ENCODE measurements at regions not wholly inside any gene's neighbourhood (a gene's known extent, or its start where the extent isn't known, plus 50 kb on each side); places are given as distances from the start of the nearest gene placed in this dataset.
"Not testable (repeated sequence)": the region's sequence is repeated elsewhere in the genome, so short reads cannot be mapped to it uniquely, and the experiment has no call there.

DNA sequence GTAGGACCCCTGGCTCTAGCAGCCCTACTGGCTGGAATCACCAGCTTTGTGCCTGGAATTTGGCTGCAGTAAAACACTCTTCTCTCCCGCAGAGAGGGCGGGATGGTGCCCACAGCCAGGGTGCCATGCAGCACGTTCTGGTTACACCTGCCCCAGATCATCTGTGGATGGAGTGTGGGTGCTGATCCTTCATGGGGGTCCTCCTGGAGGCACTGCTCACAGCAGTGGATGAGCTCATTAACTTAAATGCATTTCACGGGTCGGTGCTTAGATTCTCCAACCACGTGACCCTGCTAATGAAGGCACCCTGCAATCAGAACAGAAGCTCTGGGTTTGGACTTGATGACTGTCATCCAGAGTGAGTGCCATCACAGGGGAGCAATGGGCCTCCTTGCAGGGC, 138.6 kb upstream of the AFDN start:
- H3K4me3 ChIP-seq (ENCODE audit: low read depth, low read length) = no peak overlapping the region

DNA sequence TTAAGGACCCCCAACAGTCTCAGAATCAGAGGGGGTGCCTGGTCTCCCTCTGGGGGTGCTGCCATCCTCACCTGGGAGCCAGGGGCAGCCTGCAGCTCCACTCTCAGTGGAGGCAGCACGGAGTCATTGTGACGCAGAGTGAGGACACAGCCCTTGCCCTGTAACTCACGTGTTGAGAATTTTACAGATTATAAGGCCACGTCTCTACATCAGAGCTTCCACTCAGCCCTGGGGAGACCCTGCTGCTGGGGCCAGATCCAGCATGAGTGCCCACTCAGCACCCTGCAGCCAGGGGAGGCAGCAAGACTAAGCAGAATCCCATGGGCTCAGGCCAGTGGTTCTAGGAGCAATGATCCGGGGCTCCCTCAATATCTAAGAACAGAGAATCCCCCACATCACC, 137.4 kb upstream of the AFDN start:
- H3K4me3 ChIP-seq (ENCODE audit: low read depth, low read length) = no peak overlapping the region

DNA sequence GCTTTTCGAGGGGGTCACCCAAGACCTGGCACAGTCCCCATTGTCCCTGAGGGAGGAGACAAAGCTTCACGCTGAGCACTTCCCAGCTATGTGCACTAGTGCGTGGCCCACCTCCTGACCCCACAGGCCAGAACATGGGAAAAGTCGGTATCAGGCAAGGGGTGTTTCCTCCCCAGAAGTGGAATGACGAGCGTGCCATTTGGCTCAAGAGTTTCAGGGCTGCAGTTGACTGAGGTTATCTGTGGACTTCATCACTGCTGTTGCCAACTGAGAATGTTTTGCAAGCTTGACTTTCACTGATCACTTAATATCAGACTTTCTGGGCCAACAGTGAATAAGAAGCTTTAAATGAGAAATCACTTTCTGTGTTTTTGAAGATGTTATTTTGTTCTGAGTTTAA, 137.0 kb upstream of the AFDN start:
- no peak overlapping the region for H3K4me3 ChIP-seq (ENCODE audit: low read depth, low read length)

DNA sequence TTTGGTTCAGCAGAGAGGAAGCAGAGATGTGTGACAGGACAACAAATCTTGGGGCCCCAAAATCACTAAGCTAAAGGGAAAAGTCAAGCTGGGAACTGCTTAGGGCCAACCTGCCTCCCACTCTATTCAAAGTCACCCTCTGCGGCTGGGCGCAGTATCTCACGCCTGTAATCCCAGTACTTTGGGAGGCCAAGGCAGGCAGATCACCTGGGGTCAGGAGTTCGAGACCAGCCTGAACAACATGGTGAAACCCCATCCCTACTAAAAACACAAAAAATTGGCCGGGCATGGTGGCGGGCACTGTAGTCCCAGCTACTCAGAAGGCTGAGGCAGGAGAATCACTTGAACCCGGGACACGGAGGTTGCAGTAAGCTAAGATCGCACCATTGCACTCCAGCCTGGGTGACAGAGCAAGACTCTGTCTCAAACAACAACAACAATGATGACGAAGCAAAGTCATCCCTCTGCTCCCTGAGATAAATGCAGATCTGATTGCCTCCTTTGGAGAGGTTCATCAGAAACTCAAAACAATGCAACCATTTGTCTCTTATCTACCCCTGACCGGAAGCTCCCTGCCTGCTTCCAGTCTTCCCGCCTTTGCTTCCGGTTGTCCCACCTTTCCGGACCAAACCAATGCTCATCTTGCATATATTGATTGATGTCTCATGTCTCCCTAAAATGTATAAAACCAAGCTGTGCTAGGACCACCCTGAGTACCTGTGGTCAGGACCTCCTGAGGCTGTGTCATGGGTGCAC, 136.4 kb upstream of the AFDN start:
- not testable (repeated sequence) for H3K4me3 ChIP-seq (ENCODE audit: low read depth, low read length)

DNA sequence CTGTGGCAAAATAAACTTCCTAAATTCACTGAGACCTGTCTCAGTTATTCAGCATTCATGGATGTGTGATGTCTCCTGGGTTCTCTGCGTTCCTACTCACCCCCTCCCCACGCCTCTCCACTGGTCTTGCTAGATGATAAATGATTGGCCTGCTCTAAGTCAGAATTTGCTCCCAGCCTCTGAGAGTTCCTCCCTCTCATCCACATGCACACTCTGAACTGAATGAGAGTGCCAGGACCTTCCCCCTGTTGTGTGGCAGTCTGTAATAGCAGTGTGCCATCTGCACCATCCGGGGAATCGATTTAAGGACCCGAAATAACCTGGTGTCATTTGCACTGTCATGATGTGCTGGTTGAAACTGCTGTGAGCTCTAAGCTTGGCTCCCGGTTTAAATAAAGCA, 135.8 kb upstream of the AFDN start:
- H3K4me3 ChIP-seq (ENCODE audit: low read depth, low read length) = no peak overlapping the region

DNA sequence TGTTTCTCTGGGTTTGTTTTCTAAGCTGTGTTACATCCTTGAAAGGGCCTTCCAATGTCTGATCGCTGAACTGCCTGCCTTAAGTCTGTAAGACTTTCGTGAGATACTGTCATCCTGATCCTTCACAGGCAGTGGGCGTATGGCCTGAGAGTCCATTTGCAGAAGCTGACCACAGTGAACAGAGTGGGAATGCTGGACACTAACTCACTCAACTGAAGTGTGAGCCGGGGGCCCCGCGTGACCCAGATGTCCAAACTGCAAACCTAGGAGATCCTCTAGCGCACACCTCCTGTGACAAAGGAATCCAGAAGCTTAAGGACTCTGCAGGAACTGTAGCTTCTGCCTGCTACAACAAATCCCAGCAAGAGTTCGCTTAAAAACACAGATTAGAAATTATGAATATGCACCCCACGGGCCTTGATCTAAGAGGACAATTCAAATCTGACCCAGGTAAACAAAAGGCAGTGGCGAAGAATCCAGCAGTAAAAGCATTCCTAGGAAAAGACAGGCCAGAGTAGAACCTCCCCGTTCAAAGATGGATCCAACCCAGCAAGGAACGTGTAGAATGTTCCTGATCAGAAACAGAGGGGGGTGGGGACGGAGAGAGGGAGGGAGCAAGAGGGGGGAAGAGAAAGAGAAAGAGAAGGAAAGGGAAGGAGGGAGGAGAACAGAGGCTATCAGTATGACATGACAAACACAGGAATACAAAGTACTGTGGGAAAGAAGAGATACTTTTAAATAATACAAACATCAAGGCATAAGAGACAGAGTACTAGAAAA, 135.0 kb upstream of the AFDN start:
- no peak overlapping the region for H3K4me3 ChIP-seq (ENCODE audit: low read depth, low read length)

DNA sequence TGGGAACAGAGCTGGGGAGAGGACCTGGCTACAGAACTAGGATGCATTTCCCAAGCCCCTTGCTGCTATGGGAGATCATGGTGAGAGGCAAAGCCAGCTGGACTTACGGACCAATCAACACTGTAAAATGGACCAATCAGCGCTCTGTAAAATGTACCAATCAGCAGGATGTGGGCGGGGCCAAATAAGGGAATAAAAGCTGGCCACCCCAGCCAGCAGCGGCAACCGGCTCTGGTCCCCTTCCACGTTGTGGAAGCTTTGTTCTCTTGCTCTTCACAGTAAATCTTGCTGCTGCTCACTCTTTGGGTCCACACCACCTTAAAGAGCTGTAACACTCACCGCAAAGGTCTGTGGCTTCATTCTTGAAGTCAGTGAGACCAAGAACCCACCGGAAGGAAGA, 133.2 kb upstream of the AFDN start:
- H3K4me3 ChIP-seq (ENCODE audit: low read depth, low read length) = not testable (repeated sequence)

DNA sequence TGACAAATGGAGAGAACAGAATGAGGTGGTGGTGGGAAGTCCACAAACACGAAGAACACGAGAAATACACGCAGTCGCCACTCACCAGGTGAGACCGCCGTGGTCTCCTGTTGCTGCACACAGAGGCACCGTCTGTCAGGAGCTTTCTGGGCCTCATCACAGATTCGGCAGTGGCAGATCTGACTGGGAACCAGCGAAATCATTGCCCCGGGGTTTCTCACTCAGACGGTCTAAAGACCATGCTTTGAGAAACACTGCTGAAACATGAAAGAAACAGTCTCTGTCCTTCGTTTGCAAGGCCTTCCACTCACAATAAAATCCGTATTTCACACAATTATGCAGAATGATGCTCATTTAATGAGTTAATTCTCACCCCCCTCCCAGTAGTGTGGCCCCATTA, 130.9 kb upstream of the AFDN start:
- H3K4me3 ChIP-seq (ENCODE audit: low read depth, low read length) = no peak overlapping the region

DNA sequence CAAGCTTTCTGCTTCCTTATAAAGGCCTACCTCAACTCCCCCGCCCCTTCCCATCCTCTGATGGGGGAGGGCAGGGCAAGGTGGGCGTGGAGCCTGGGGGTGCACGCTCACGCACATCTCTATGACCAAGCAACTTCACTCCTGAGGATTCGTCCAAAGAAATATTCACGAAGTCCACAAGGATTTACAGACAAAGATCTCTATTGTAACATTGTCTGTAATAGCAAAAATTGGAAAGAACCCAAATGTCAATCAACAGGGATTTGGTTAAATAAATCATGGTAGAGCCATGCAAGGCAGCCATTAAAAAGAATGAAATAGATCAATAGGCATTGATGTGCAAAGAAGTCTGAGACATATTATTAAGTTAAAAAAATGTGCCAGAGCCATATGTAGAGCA, 130.4 kb upstream of the AFDN start:
- H3K4me3 ChIP-seq (ENCODE audit: low read depth, low read length) = no peak overlapping the region

DNA sequence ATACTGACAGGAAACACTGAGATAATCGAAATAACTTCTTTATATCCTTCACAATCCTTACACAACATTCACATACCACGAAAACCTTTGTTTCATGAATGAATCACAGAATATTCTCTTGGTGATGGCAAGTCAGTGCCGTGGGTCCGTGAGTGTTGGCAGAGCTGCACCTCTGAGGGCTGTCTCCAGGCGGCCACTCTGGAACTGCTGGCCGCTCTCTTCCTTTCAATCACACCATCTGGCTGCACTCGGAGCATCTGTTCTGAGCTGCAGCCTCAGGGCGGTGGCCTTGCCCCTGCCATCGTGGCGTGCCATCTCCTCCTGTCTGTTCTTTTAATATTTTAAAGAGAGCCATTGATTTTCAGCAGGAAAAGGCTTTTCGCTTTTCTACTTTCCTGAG, 129.4 kb upstream of the AFDN start:
- H3K4me3 ChIP-seq (ENCODE audit: low read depth, low read length) = no peak overlapping the region

DNA sequence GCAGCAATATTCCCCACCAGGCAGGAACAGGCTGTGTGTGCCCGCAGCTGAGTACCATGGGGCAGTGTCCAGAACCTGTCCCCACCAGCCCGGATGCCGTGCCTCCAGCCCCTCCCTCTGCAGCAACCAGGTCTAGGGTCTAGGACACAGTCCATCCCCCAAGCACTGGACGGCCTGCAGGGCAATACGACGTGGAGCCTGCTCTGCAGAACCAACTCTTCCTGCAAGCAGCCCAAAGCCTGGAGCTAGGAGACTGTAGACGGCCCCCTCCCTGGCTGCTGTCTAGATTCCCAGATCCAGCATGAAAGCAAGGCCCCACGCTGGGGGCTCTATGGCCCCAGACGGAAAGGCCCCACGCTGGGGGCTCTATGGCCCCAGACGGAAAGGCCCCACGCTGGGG, 128.2 kb upstream of the AFDN start:
- H3K4me3 ChIP-seq (ENCODE audit: low read depth, low read length) = no peak overlapping the region

DNA sequence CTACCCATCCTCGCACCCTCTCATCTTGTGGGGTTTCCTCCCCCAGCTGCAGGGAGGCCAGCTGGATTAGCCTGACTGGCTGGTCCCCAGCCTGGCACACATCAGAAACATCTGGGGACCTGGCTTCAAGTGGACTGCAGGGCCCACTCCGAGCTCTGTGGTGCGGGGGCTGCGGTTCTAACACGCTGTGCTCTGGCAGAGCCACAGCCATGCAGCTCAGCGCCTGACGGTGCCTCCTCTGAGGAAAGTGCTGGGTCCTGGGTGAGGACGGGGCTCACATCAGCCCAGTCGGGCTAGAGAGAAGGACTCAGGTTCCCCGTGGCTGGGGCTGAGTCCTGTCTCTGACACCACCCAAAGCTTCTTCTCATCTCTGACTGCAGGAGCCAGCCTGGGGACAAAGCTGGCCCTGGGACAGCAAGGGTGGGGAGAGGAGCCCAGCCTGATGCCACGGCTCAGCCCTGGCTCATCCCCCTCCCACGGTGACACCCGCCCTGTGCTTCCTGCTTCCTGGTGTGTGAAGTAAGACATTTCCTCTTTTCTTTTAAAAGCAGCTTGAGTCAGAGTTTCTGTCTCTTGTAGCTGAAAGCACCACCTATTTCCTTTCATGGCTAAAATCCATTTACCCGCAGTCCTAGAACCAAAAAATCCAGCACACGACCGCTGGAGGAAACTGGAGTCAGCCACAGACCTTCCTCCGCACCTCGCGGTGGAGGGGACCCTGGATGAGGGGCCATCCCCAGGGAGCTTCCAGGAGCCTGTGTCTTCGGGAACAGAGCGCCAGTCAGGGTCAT, 127.4 kb upstream of the AFDN start:
- H3K4me3 ChIP-seq (ENCODE audit: low read depth, low read length) = no peak overlapping the region

DNA sequence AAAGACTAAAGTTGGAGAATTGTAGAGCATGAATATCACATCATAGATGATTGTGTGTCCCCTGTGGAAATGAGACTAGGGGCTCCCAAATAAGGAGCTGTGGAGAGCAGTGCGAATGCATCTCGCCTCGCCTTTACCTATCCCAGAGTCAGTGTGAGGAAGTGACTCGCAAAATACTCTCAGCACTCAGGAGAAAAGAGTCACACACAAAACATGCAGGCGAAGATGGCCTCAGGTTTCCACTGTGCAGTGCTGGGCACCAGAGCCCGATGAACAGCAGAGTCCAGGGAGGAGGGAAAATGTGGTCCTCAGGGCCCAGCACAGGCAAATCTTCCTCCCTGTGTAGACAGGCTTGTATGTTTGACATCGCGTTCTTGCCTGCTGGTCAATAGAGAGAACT, 126.5 kb upstream of the AFDN start:
- no peak overlapping the region for H3K4me3 ChIP-seq (ENCODE audit: low read depth, low read length)

DNA sequence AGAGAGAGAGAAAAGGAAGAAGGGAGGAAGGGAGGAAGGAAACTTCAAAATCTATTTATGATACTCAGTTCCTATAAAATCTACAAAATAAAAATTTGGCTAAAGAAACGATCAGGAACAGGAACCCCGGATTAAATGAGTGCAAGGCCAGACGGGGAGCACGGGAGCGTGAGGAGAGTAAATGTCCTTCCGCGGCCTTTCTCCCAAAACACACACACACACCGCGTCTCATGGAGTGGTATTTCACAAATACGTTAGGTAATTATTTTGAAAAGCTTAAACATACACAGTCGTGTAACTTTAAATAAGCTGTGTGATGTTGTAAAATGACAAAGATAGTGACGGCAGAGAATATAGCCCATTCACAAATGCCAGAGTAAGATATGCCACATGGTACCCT, 125.7 kb upstream of the AFDN start:
- no peak overlapping the region for H3K4me3 ChIP-seq (ENCODE audit: low read depth, low read length)

DNA sequence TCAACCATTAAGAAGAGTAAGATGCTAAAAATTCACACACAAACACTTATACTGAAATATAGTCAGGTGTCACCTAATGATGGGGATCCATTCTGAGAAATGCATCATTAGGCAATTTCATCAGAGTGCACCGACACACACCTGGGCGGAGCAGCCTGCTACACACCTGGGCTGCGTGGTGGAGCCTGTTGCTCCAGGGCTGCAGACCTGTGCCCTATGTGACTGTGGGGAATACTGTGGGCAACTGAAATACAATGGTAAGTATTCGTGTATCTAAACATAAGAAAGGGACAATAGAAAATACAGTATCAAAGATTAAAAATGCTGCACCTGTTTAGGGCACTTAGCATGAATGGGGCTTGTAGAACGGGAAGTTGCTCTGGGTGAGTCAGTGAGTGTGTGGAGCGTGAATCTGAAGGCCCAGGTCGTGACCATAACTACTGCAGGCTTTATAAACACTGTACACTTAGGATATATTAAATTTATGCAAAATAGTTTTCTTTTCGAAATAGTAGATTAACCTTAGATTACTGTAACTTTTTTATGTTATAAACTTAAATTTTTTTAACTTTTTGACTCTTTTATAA, 124.4 kb upstream of the AFDN start:
- H3K4me3 ChIP-seq (ENCODE audit: low read depth, low read length) = no peak overlapping the region

DNA sequence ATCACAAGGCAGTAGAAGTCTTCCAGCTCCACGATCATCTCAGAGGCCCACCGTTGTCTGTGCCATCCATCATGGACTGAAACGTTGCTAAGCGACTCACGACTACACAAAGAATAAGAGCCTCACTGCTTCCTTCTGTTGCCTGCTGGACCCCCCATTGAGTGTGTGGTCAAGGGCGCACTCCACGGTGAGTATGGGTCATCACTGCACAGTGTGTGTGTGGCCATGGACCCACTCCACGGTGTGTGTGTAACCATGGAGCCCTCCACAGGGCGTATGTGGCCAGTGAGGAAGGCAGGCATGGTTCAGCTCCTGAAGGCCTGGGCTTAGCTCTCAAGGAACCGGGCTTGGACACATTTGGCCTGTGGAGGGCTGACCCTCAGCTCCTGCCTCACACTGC, 123.4 kb upstream of the AFDN start:
- no peak overlapping the region for H3K4me3 ChIP-seq (ENCODE audit: low read depth, low read length)

DNA sequence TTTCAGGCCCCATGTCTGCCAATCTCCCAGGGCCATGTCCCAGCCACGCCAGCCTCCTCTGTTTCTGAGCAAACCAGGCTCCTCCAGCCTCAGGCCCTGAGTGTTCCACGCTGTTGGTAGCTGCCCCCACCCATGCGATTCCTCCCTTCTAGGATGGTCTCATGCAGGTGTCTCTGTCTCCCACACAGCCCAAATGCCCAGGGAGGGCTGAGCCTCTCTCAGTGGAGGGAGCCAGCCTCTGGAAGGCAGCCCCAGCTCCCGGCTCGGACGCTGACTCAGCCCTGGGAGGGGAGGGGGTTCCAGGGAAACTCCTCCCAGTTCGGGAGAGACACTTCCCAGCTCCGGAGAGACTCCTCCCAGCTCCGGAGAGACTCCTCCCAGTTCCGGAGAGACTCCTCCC, 122.9 kb upstream of the AFDN start:
- no peak overlapping the region for H3K4me3 ChIP-seq (ENCODE audit: low read depth, low read length)

DNA sequence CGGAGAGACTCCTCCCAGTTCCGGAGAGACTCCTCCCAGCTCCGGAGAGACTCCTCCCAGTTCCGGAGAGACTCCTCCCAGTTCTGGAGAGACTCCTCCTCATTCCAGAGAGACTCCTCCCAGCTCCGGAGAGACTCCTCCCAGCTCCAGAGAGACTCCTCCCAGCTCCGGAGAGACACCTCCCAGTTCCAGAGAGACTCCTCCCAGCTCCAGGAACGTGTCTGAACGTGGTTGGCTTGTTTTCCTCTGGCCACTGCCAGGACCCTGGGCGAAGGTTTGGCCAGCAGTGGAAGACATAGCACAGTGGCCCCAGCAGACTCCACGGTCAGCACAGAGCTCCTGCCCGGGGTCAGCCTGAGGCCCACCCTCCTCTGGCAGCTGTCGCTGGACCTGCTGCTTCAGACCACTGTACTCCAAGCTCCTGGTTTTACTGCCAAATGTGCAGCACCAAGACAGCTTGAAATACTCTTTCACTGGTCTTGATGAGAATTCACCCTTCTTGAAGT, 122.3 kb upstream of the AFDN start:
- no peak overlapping the region for H3K4me3 ChIP-seq (ENCODE audit: low read depth, low read length)

DNA sequence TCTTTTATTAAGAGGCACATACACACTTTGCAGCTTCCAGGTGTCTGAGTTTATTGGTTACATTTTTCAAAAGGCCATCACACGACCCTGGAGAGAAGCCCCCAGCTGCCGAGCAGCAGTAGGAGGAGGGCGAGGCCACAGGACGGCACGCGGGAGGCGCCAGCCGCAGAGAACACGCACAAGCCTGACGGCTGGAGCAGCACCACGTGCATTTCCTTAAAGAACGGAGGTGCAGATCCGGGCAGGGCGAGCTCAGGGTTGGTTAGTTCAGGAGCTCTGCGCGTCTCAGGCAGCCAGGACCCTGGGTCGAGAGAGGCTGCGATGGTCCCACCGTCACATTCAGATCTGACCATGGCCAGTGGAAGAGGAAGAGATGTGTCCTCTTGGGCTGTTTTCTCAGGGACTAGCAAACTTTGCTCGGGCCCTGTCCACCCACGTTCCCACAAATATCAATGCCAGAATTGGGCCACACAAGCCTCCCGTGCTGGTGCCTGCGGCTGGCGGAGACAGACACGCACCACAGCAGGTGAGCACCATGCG, 121.4 kb upstream of the AFDN start:
- no peak overlapping the region for H3K4me3 ChIP-seq (ENCODE audit: low read depth, low read length)

DNA sequence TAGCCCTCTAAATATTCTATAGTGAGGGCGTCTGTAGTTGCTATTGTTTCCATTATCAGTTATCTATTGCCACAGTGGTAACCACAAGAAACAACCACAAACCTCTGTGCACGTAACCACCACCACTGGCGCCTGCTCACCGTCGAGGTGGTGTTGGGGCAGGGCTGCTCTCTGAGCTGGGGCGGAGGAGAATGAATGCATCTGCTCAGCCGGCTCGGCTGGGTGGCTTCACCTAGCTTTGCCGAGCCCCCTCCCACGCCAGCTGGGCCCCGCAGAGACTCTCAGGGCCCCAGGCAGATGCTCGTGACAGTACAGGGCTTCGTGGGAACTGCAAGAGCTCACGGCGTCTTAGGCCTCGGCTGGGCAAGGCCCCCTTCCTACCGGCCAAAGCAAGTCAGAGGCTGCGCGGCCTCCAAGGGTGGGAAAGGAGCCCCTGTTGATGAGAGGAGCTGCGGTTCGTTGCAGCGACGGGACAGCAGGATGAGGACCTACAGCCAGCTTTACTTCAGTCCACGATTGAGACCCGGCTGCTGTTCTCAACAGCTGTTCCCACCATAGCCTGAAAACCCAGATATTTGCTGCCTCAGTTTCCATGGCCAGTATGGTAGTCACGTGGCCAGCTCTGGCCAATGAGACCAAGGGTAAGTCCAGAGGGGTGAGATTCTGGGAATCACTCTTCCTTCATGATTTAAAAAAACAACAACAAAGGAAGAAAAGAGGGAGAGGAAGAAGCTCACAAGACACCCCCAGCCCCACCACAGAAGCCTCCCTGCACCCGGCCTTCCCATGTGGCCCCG, 120.2 kb upstream of the AFDN start:
- no peak overlapping the region for H3K4me3 ChIP-seq (ENCODE audit: low read depth, low read length)
